ENCODE measurements at regions not wholly inside any gene's neighbourhood (a gene's known extent, or its start where the extent isn't known, plus 50 kb on each side); places are given as distances from the start of the nearest gene placed in this dataset.

DNA sequence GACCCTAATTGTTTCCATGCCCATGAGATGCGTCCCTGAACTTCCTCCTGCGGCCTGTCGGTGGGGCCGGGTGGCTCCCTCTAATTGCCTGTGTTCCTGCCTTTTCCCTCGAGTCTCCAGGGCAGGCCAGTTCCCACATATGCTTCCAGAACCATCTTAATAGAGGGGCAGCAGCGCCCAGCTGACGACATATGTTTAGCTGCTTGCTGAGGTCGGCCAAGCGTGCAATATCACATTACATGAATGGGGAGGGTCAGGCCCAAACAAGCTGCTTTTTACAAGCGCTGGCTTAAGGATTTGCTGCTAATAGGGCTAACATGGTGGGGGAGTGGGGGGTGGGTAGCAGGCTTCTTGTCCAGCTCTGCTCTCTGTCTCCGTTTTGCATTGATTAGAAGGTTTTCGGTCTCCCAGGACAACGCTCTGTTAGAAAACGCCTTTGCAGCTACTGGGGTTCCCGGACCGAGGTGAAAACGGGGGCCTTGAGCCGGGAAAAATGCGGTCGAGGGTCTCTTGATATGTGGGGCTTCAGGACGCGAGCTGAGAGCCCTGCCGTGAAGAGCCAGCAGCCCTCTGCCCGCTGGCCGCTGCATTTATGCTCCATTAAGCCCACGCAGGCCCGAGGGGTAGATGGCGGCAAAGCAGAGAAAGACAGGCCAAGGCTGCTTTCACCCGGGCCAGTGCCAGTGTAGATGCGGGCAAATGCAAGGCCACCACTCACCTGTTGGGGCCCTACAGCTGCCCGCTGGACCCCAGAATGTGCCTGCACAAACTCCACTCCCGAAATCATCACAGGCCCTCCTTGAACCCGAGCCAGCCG, 308.5 kb downstream of the BMP7 start:
- peak overlapping the region; percentile 97 for H3K27ac Mint-ChIP-seq
- peaks cover 7% of the 10 kb centered on the region for H3K9me3 Mint-ChIP-seq
- no peaks in the 10 kb centered on the region for H3K36me3 Mint-ChIP-seq (ENCODE audit: low read depth)
- TF ChIP-seq, protein P1, sequence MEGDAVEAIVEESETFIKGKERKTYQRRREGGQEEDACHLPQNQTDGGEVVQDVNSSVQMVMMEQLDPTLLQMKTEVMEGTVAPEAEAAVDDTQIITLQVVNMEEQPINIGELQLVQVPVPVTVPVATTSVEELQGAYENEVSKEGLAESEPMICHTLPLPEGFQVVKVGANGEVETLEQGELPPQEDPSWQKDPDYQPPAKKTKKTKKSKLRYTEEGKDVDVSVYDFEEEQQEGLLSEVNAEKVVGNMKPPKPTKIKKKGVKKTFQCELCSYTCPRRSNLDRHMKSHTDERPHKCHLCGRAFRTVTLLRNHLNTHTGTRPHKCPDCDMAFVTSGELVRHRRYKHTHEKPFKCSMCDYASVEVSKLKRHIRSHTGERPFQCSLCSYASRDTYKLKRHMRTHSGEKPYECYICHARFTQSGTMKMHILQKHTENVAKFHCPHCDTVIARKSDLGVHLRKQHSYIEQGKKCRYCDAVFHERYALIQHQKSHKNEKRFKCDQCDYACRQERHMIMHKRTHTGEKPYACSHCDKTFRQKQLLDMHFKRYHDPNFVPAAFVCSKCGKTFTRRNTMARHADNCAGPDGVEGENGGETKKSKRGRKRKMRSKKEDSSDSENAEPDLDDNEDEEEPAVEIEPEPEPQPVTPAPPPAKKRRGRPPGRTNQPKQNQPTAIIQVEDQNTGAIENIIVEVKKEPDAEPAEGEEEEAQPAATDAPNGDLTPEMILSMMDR (IDR thresholded peaks at IDR 0.05) = no peak
- peak; percentile 78 for DNase-seq
- peaks cover 56% of the 10 kb centered on the region for H3K4me1 Mint-ChIP-seq
- peaks cover 14% of the 10 kb centered on the region for H3K27me3 Mint-ChIP-seq (ENCODE audit: low read depth, poor library complexity)
- H3K4me3 Mint-ChIP-seq = peak overlapping the region; percentile 56

DNA sequence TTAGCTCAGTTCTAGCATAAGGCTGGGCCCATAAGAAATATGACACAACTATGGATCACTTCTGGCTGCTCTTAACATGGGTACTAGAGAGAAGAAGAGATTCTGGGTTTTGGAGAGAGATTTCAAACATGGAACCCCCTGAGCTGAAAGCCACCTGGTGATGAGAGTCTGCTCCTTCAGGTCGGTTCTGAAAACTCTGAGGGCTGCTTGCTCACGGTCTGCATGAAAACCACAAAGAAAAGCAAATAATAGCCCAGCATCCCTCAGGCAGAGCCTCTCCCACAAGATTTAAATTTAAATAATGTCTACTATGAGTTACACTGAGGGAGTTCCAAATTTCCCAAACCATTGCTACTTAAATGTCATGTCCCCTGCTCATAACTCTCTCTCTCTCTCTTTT, 301.5 kb downstream of the BMP7 start:
- TF ChIP-seq, protein P1 (IDR thresholded peaks at IDR 0.05) = no peak
- H3K27ac Mint-ChIP-seq = no peak overlapping the region
- peaks cover 11% of the 10 kb centered on the region for H3K4me1 Mint-ChIP-seq
- H3K4me3 Mint-ChIP-seq = no peak overlapping the region
- no peak for DNase-seq
- H3K9me3 Mint-ChIP-seq = peaks cover 18% of the 10 kb centered on the region
- H3K36me3 Mint-ChIP-seq (ENCODE audit: low read depth) = no peaks in the 10 kb centered on the region
- H3K27me3 Mint-ChIP-seq (ENCODE audit: low read depth, poor library complexity) = peaks cover 22% of the 10 kb centered on the region

DNA sequence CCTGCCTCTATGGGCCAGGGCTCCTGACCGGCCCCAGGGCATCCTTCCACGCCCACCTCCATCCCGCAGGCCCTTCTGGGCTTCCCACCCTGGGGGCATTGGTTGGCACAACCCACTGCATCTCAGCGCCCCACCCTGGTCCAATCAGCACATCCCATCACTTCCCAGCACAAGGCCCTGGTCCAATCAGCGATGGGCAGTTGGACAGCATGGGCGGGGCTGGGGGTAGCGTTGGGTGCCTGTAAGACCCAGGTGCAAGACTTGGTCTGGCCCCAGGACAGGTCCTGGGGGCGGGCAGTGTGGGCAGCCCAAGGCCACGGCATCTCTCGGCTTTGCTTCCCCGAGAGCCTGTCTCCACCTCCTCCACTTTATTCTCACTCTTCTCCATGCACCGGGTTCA, 298.5 kb downstream of the BMP7 start:
- TF ChIP-seq, protein P1 (IDR thresholded peaks at IDR 0.05) = no peak
- Mint-ChIP-seq H3K27ac (no peak overlapping the region), H3K4me1 (peaks cover 5% of the 10 kb centered on the region)

DNA sequence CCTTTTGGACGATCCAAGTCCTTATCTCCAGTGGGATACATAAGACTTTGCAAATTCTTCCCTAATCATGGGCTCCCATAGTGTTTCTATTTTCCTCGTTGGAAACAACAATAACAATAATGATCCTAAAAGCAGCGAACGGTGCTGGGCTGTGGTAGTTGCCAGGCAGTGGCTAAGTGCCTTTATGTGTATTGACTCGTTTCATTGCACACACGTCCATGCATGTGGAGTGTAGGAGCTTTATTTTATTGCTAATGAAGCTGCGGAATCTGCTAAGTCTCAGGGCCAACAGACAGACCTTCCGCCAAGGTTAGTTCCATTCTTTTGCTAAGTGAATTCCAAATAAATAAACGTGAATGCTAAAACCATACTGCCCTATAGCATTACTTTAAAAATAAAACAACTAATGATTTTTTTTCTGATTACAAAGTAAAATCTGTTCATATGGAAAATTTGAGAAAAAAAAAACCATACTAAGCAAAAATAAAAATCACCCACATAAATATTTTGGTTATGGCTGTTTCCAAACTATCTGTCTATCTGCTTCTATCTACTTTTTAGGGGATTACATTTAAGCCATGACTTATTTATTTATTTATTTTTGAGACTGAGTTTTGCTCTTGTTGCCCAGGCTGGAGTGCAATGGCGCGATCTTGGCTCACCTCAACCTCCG, 297.9 kb downstream of the BMP7 start:
- Mint-ChIP-seq H3K27ac (no peak overlapping the region), H3K9me3 (peaks cover 10% of the 10 kb centered on the region), H3K36me3 (ENCODE audit: low read depth) (no peaks in the 10 kb centered on the region), H3K4me1 (peaks cover 8% of the 10 kb centered on the region), H3K27me3 (ENCODE audit: low read depth, poor library complexity) (peaks cover 47% of the 10 kb centered on the region), H3K4me3 (no peak overlapping the region)
- DNase-seq = no peak
- TF ChIP-seq, protein P1 (IDR thresholded peaks at IDR 0.05) = no peak

More for the DNA sequence above, 298.5 kb downstream of the BMP7 start:
- H3K27me3 Mint-ChIP-seq (ENCODE audit: low read depth, poor library complexity) = peaks cover 43% of the 10 kb centered on the region
- DNase-seq = no peak
- H3K36me3 Mint-ChIP-seq (ENCODE audit: low read depth) = no peaks in the 10 kb centered on the region
- H3K9me3 Mint-ChIP-seq = peaks cover 10% of the 10 kb centered on the region
- no peak overlapping the region for H3K4me3 Mint-ChIP-seq

DNA sequence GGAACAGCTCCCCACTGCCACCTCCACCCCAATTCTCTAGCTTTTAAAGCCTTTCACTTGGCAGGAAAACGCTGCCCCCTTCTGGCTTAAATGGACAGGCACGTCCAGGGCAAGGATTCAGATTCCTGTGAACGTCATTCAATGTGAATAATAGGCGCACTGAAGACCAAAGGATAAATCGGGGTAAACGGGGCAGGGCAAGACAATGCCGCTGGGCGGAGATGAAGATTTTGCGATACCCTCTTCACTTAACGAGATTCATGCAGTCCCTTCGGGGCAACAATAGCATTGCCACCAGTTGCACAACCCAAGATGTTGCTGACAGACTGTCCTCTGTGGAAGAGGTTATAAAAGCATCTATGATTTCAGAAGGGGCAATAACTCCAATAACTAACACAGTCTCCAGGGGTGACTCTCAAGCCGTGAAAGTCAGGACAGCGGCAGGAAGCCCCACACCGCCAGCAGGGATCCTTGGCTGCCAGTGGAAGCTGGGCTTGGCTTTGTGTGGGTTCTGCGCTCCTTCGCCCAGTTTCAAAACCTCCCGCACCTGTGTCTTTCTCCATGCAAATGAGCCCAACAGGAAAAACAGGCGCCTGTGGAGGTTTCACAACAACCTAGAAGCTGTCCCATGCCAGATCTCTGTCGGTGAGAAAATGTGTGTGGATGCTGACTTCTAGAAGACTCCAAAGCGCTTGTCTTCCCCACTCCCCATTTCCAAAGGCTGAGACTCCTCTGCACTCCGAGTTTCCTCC, 291.8 kb downstream of the BMP7 start:
- peaks cover 3% of the 10 kb centered on the region for H3K9me3 Mint-ChIP-seq
- peaks cover 38% of the 10 kb centered on the region for H3K4me1 Mint-ChIP-seq
- no peaks in the 10 kb centered on the region for H3K36me3 Mint-ChIP-seq (ENCODE audit: low read depth)
- TF ChIP-seq, protein P1 (IDR thresholded peaks at IDR 0.05) = peak; percentile 73
- H3K4me3 Mint-ChIP-seq = peak overlapping the region; percentile 0
- peak; percentile 71 for DNase-seq
- no peak overlapping the region for H3K27ac Mint-ChIP-seq
- peaks cover 86% of the 10 kb centered on the region for H3K27me3 Mint-ChIP-seq (ENCODE audit: low read depth, poor library complexity)

Measured in nephron progenitor cell (in vitro differentiated cells).